Activated naive CD8-positive, alpha-beta T cell (primary cell): ENCODE measurements at regions not wholly inside any gene's neighbourhood (a gene's known extent, or its start where the extent isn't known, plus 50 kb on each side); places are given as distances from the start of the nearest gene placed in this dataset.

Source experiments
- H3K27ac Mint-ChIP-seq: one replicate; pipeline ENCODE4 v1.8.0; 2021; ENCODE audit warnings: mixed read lengths
- H3K27me3 Mint-ChIP-seq: one replicate; pipeline ENCODE4 v1.8.0; 2021; ENCODE audit warnings: mixed read lengths
- H3K36me3 Mint-ChIP-seq: one replicate; pipeline ENCODE4 v1.8.0; 2021; ENCODE audit warnings: mixed read lengths
- H3K4me1 Mint-ChIP-seq: one replicate; pipeline ENCODE4 v1.8.0; 2021; ENCODE audit warnings: low read depth, mixed read lengths
- H3K4me3 Mint-ChIP-seq: one replicate; pipeline ENCODE4 v1.8.0; 2021; ENCODE audit warnings: mild to moderate bottlenecking, mixed read lengths
- H3K9me3 Mint-ChIP-seq: one replicate; pipeline ENCODE4 v1.8.0; 2021; ENCODE audit warnings: low read depth, mixed read lengths

- H3K27me3 Mint-ChIP-seq = peaks cover 7% of the 10 kb centered on the region
Measured at GRCh38 chr17:79545251-79546005, 65.4 kb downstream of the RBFOX3 start.

GRCh38 chr17:79544142-79544914 is 66.5 kb downstream of the RBFOX3 start:
- Mint-ChIP-seq H3K27me3 (peaks cover 7% of the 10 kb centered on the region), H3K36me3 (no peaks in the 10 kb centered on the region), H3K4me1 (no peaks in the 10 kb centered on the region), H3K27ac (no peak overlapping the region), H3K4me3 (no peak overlapping the region), H3K9me3 (no peaks in the 10 kb centered on the region)

More at GRCh38 chr17:79545251-79546005, 65.4 kb downstream of the RBFOX3 start:
- no peaks in the 10 kb centered on the region for H3K9me3 Mint-ChIP-seq
- H3K27ac Mint-ChIP-seq = no peak overlapping the region
- no peaks in the 10 kb centered on the region for H3K36me3 Mint-ChIP-seq
- no peaks in the 10 kb centered on the region for H3K4me1 Mint-ChIP-seq
- H3K4me3 Mint-ChIP-seq = no peak overlapping the region

GRCh38 chr17:79543531-79543930 is 67.3 kb downstream of the RBFOX3 start:
- Mint-ChIP-seq H3K36me3 (no peaks in the 10 kb centered on the region), H3K27ac (no peak overlapping the region), H3K9me3 (no peaks in the 10 kb centered on the region), H3K27me3 (peaks cover 7% of the 10 kb centered on the region), H3K4me1 (no peaks in the 10 kb centered on the region), H3K4me3 (no peak overlapping the region)

- Mint-ChIP-seq H3K9me3 (no peaks in the 10 kb centered on the region), H3K4me3 (no peak overlapping the region), H3K27me3 (peaks cover 7% of the 10 kb centered on the region), H3K27ac (no peak overlapping the region), H3K36me3 (no peaks in the 10 kb centered on the region), H3K4me1 (no peaks in the 10 kb centered on the region)
Measured at GRCh38 chr17:79542718-79543117, 68.1 kb downstream of the RBFOX3 start.

GRCh38 chr17:79541056-79541850 is 69.6 kb downstream of the RBFOX3 start:
- Mint-ChIP-seq H3K27me3 (peaks cover 7% of the 10 kb centered on the region), H3K9me3 (no peaks in the 10 kb centered on the region)

GRCh38 chr17:79539944-79540705 is 70.7 kb downstream of the RBFOX3 start:
- H3K4me1 Mint-ChIP-seq = no peaks in the 10 kb centered on the region
- H3K4me3 Mint-ChIP-seq = no peak overlapping the region
- no peaks in the 10 kb centered on the region for H3K9me3 Mint-ChIP-seq
- no peak overlapping the region for H3K27ac Mint-ChIP-seq
- no peaks in the 10 kb centered on the region for H3K27me3 Mint-ChIP-seq
- H3K36me3 Mint-ChIP-seq = no peaks in the 10 kb centered on the region

More at GRCh38 chr17:79541056-79541850, 69.6 kb downstream of the RBFOX3 start:
- Mint-ChIP-seq H3K4me1 (no peaks in the 10 kb centered on the region), H3K4me3 (no peak overlapping the region), H3K27ac (no peak overlapping the region), H3K36me3 (no peaks in the 10 kb centered on the region)

GRCh38 chr17:79538291-79538690 is 72.6 kb downstream of the RBFOX3 start:
- no peaks in the 10 kb centered on the region for H3K9me3 Mint-ChIP-seq
- no peaks in the 10 kb centered on the region for H3K36me3 Mint-ChIP-seq
- H3K27me3 Mint-ChIP-seq = peaks cover 3% of the 10 kb centered on the region
- no peak overlapping the region for H3K27ac Mint-ChIP-seq
- no peaks in the 10 kb centered on the region for H3K4me1 Mint-ChIP-seq
- no peak overlapping the region for H3K4me3 Mint-ChIP-seq

- peaks cover 3% of the 10 kb centered on the region for H3K27me3 Mint-ChIP-seq
- no peaks in the 10 kb centered on the region for H3K36me3 Mint-ChIP-seq
- no peaks in the 10 kb centered on the region for H3K4me1 Mint-ChIP-seq
- H3K9me3 Mint-ChIP-seq = no peaks in the 10 kb centered on the region
- H3K27ac Mint-ChIP-seq = no peak overlapping the region
- H3K4me3 Mint-ChIP-seq = no peak overlapping the region
Measured at GRCh38 chr17:79537686-79538085, 73.2 kb downstream of the RBFOX3 start.

- no peak overlapping the region for H3K27ac Mint-ChIP-seq
- H3K36me3 Mint-ChIP-seq = no peaks in the 10 kb centered on the region
- no peak overlapping the region for H3K4me3 Mint-ChIP-seq
- H3K27me3 Mint-ChIP-seq = peaks cover 3% of the 10 kb centered on the region
- H3K9me3 Mint-ChIP-seq = no peaks in the 10 kb centered on the region
- H3K4me1 Mint-ChIP-seq = no peaks in the 10 kb centered on the region
Measured at GRCh38 chr17:79537061-79537460, 73.8 kb downstream of the RBFOX3 start.

GRCh38 chr17:79536212-79536840 is 74.5 kb downstream of the RBFOX3 start:
- H3K36me3 Mint-ChIP-seq = no peaks in the 10 kb centered on the region
- H3K4me1 Mint-ChIP-seq = no peaks in the 10 kb centered on the region
- H3K9me3 Mint-ChIP-seq = no peaks in the 10 kb centered on the region
- H3K27me3 Mint-ChIP-seq = peaks cover 3% of the 10 kb centered on the region
- H3K4me3 Mint-ChIP-seq = no peak overlapping the region
- no peak overlapping the region for H3K27ac Mint-ChIP-seq

- no peak overlapping the region for H3K27ac Mint-ChIP-seq
- no peak overlapping the region for H3K4me3 Mint-ChIP-seq
- H3K9me3 Mint-ChIP-seq = no peaks in the 10 kb centered on the region
- no peaks in the 10 kb centered on the region for H3K4me1 Mint-ChIP-seq
- H3K27me3 Mint-ChIP-seq = peaks cover 3% of the 10 kb centered on the region
- H3K36me3 Mint-ChIP-seq = no peaks in the 10 kb centered on the region
Measured at GRCh38 chr17:79535728-79536025, 75.2 kb downstream of the RBFOX3 start.

- Mint-ChIP-seq H3K4me3 (no peak overlapping the region), H3K9me3 (no peaks in the 10 kb centered on the region), H3K4me1 (no peaks in the 10 kb centered on the region), H3K27ac (no peak overlapping the region), H3K27me3 (peaks cover 3% of the 10 kb centered on the region), H3K36me3 (no peaks in the 10 kb centered on the region)
Measured at GRCh38 chr17:79534851-79535727, 75.8 kb downstream of the RBFOX3 start.

GRCh38 chr17:79534111-79534510 is 76.7 kb downstream of the RBFOX3 start:
- no peak overlapping the region for H3K27ac Mint-ChIP-seq
- no peaks in the 10 kb centered on the region for H3K4me1 Mint-ChIP-seq
- no peaks in the 10 kb centered on the region for H3K9me3 Mint-ChIP-seq
- H3K27me3 Mint-ChIP-seq = peaks cover 3% of the 10 kb centered on the region
- no peak overlapping the region for H3K4me3 Mint-ChIP-seq
- H3K36me3 Mint-ChIP-seq = no peaks in the 10 kb centered on the region
